ENCODE measurements at regions not wholly inside any gene's neighbourhood (a gene's known extent, or its start where the extent isn't known, plus 50 kb on each side); places are given as distances from the start of the nearest gene placed in this dataset.

GRCh38 chr10:130455111-130455695 lies 319.0 kb downstream of the GLRX3 start:
- TF ChIP-seq CTCF (conservative IDR thresholded peaks at IDR 0.05; ENCODE audit: low read length) (no peak), EZH2phosphoT487 (IDR thresholded peaks at IDR 0.05; ENCODE audit: borderline replicate concordance) (no peak)
